ENCODE measurements at regions not wholly inside any gene's neighbourhood (a gene's known extent, or its start where the extent isn't known, plus 50 kb on each side); places are given as distances from the start of the nearest gene placed in this dataset.

DNA sequence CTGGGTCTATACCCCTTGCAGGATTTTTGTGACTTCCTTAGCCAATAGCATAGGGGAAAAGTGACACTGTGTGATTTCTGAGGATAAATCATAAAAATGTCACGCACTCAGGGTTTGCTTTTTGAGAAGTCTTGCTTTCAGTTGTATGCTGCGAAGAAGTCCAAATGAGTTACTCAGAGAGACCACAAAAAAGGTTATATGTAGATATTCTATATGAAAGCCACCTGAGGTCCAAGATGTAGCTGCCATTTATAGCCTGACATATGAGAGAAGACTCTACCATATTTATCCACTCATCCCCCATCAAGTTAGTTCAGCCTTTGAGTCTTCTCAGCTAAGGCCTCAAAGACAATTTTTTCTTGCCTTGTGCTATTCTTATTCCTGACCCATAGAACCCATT, 488.3 kb upstream of the MAP2 start:
- no peaks in the 10 kb centered on the region for H3K4me1 ChIP-seq (replicated peaks; ENCODE audit: insufficient read depth)
- no peaks in the 10 kb centered on the region for H3K9me3 ChIP-seq (ENCODE audit: insufficient read depth, low read depth)
- H3K4me3 ChIP-seq, result no peak overlapping the region
- ChIA-PET CTCF (no interaction called here), POLR2A (ENCODE audit: unreplicated experiment) (no interaction called here)
- H2AFZ ChIP-seq, result no peak overlapping the region
- no peak for DNase-seq
- no peaks in the 10 kb centered on the region for H4K20me1 ChIP-seq (ENCODE audit: insufficient read depth)
- no peaks in the 10 kb centered on the region for H3K27me3 ChIP-seq (ENCODE audit: insufficient read depth, low read depth)
- intact Hi-C loops (cut with micrococcal nuclease; ENCODE audit: unreplicated experiment), result no loop called here
- no peaks in the 10 kb centered on the region for H3K79me2 ChIP-seq (ENCODE audit: low read depth)
- no TSS peak for BruUV-seq (replicated peaks)
- no peaks in the 10 kb centered on the region for H3K36me3 ChIP-seq (ENCODE audit: low read depth)
- no peaks in the 10 kb centered on the region for H3F3A ChIP-seq (ENCODE audit: insufficient read depth, low read depth)
- TF ChIP-seq, protein P1, sequence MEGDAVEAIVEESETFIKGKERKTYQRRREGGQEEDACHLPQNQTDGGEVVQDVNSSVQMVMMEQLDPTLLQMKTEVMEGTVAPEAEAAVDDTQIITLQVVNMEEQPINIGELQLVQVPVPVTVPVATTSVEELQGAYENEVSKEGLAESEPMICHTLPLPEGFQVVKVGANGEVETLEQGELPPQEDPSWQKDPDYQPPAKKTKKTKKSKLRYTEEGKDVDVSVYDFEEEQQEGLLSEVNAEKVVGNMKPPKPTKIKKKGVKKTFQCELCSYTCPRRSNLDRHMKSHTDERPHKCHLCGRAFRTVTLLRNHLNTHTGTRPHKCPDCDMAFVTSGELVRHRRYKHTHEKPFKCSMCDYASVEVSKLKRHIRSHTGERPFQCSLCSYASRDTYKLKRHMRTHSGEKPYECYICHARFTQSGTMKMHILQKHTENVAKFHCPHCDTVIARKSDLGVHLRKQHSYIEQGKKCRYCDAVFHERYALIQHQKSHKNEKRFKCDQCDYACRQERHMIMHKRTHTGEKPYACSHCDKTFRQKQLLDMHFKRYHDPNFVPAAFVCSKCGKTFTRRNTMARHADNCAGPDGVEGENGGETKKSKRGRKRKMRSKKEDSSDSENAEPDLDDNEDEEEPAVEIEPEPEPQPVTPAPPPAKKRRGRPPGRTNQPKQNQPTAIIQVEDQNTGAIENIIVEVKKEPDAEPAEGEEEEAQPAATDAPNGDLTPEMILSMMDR (conservative IDR thresholded peaks at IDR 0.05), result no peak
- TF ChIP-seq EZH2 (IDR thresholded peaks at IDR 0.05; ENCODE audit: low read depth), result no peak
- no peak overlapping the region for H3K4me2 ChIP-seq
- H3K9me2 ChIP-seq (ENCODE audit: insufficient read depth), result no peaks in the 10 kb centered on the region
- no peak overlapping the region for H3K27ac ChIP-seq

DNA sequence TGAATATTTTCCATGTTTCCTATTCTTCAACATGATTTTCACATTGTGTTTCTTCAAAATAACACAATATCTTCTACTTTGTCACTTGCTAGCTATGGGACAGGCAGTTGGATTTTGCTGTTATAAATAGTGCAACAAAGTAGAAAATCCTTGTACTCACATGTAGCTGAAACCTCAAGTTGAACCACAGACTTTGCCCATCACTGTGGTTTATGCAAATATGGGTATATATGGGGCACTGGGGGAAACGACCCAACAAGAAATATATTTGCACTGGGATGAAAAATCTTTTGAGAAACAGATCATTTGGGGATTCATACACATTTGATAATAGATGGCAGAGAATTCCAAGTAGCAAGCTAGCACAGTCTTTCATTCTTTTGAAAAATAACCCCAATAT, 486.3 kb upstream of the MAP2 start:
- H3K9me3 ChIP-seq (ENCODE audit: insufficient read depth, low read depth), result no peaks in the 10 kb centered on the region
- TF ChIP-seq EZH2 (IDR thresholded peaks at IDR 0.05; ENCODE audit: low read depth), result no peak
- TF ChIP-seq, protein P1 (conservative IDR thresholded peaks at IDR 0.05), result no peak
- no peak for DNase-seq
- intact Hi-C loops (cut with micrococcal nuclease; ENCODE audit: unreplicated experiment), result no loop called here
- no peaks in the 10 kb centered on the region for H3K27me3 ChIP-seq (ENCODE audit: insufficient read depth, low read depth)
- H3K4me1 ChIP-seq (replicated peaks; ENCODE audit: insufficient read depth), result no peaks in the 10 kb centered on the region
- no peak overlapping the region for H3K27ac ChIP-seq
- H4K20me1 ChIP-seq (ENCODE audit: insufficient read depth), result no peaks in the 10 kb centered on the region
- no peaks in the 10 kb centered on the region for H3K36me3 ChIP-seq (ENCODE audit: low read depth)
- POLR2A ChIA-PET (ENCODE audit: unreplicated experiment), result no interaction called here
- H2AFZ ChIP-seq, result no peak overlapping the region
- CTCF ChIA-PET, result no interaction called here
- BruUV-seq (replicated peaks), result no TSS peak
- H3K4me2 ChIP-seq, result no peak overlapping the region
- no peaks in the 10 kb centered on the region for H3K9me2 ChIP-seq (ENCODE audit: insufficient read depth)
- no peaks in the 10 kb centered on the region for H3F3A ChIP-seq (ENCODE audit: insufficient read depth, low read depth)
- no peak overlapping the region for H3K4me3 ChIP-seq
- no peaks in the 10 kb centered on the region for H3K79me2 ChIP-seq (ENCODE audit: low read depth)

DNA sequence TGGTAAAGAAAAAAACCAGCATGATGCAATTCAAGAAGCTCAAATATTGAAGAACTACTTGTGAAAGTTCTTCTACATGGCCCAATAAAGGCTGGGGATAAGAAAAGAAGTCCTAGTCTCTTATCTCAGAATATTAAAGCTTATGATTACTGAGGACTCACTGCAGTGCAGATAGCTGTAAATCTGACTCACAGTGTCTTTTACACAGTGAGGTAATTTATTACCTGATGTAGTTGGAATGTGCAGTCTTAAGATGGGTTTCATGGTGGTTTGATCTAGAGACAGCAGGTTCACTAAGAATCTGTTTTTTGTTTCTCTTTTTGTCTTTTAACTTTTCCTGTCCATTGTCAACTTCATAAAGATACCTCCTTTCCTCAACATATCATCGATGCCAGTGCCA, 484.0 kb upstream of the MAP2 start:
- H3K27me3 ChIP-seq (ENCODE audit: insufficient read depth, low read depth), result no peaks in the 10 kb centered on the region
- no TSS peak for BruUV-seq (replicated peaks)
- no peaks in the 10 kb centered on the region for H4K20me1 ChIP-seq (ENCODE audit: insufficient read depth)
- H3F3A ChIP-seq (ENCODE audit: insufficient read depth, low read depth), result no peaks in the 10 kb centered on the region
- H3K9me3 ChIP-seq (ENCODE audit: insufficient read depth, low read depth), result no peaks in the 10 kb centered on the region
- H3K4me2 ChIP-seq, result no peak overlapping the region
- no peaks in the 10 kb centered on the region for H3K9me2 ChIP-seq (ENCODE audit: insufficient read depth)
- POLR2A ChIA-PET (ENCODE audit: unreplicated experiment), result no interaction called here
- H3K27ac ChIP-seq, result no peak overlapping the region
- H2AFZ ChIP-seq, result no peak overlapping the region
- TF ChIP-seq, protein P1 (conservative IDR thresholded peaks at IDR 0.05), result no peak
- H3K36me3 ChIP-seq (ENCODE audit: low read depth), result no peaks in the 10 kb centered on the region
- no peaks in the 10 kb centered on the region for H3K79me2 ChIP-seq (ENCODE audit: low read depth)
- H3K4me3 ChIP-seq, result no peak overlapping the region
- intact Hi-C loops (cut with micrococcal nuclease; ENCODE audit: unreplicated experiment), result no loop called here
- CTCF ChIA-PET, result no interaction called here
- no peaks in the 10 kb centered on the region for H3K4me1 ChIP-seq (replicated peaks; ENCODE audit: insufficient read depth)
- no peak for DNase-seq
